Mucosa of stomach (tissue), 1 donor: ENCODE measurements at regions not wholly inside any gene's neighbourhood (a gene's known extent, or its start where the extent isn't known, plus 50 kb on each side); places are given as distances from the start of the nearest gene placed in this dataset.

Experiments used
- H3K27me3 ChIP-seq: one replicate; pipeline ENCODE4 v1.7.0; 2013; ENCODE audit warnings: mild to moderate bottlenecking, low read length; ENCODE audit not compliant: control insufficient read depth, insufficient read depth
- H3K36me3 ChIP-seq: one replicate; pipeline ENCODE4 v1.7.0; 2013; ENCODE audit warnings: low read length; ENCODE audit not compliant: control insufficient read depth, insufficient read depth
- H3K4me1 ChIP-seq: one replicate; pipeline ENCODE4 v1.7.0; 2013; ENCODE audit warnings: mild to moderate bottlenecking, low read length; ENCODE audit not compliant: control insufficient read depth, insufficient read depth
- H3K4me3 ChIP-seq: one replicate; pipeline ENCODE4 v1.7.0; 2013; ENCODE audit warnings: low read length
- H3K9ac ChIP-seq: one replicate; pipeline ENCODE4 v1.7.0; 2013; ENCODE audit warnings: mild to moderate bottlenecking, low read length, moderate library complexity
- H3K9me3 ChIP-seq: one replicate; pipeline ENCODE4 v1.7.0; 2013; ENCODE audit warnings: mild to moderate bottlenecking, low read length, moderate library complexity; ENCODE audit not compliant: control insufficient read depth
- donor health status: Pancreatic carcinoma.

- no peak overlapping the region for H3K4me3 ChIP-seq
- H3K9ac ChIP-seq, result no peak overlapping the region
- H3K4me1 ChIP-seq, result peaks cover 38% of the 10 kb centered on the region
- no peaks in the 10 kb centered on the region for H3K27me3 ChIP-seq
- H3K9me3 ChIP-seq, result no peaks in the 10 kb centered on the region
- no peaks in the 10 kb centered on the region for H3K36me3 ChIP-seq
Measured at GRCh38 chr15:70269311-70269911, 171.7 kb upstream of the TLE3 start.

- H3K4me1 ChIP-seq, result peaks cover 43% of the 10 kb centered on the region
- no peaks in the 10 kb centered on the region for H3K9me3 ChIP-seq
- H3K9ac ChIP-seq, result no peak overlapping the region
- H3K4me3 ChIP-seq, result no peak overlapping the region
- H3K36me3 ChIP-seq, result no peaks in the 10 kb centered on the region
- no peaks in the 10 kb centered on the region for H3K27me3 ChIP-seq
Measured at GRCh38 chr15:70268698-70269251, 171.1 kb upstream of the TLE3 start.

- no peaks in the 10 kb centered on the region for H3K27me3 ChIP-seq
- H3K4me1 ChIP-seq, result peaks cover 43% of the 10 kb centered on the region
- H3K36me3 ChIP-seq, result no peaks in the 10 kb centered on the region
- H3K9ac ChIP-seq, result no peak overlapping the region
- no peak overlapping the region for H3K4me3 ChIP-seq
- H3K9me3 ChIP-seq, result no peaks in the 10 kb centered on the region
Measured at GRCh38 chr15:70267879-70268278, 170.2 kb upstream of the TLE3 start.

DNA sequence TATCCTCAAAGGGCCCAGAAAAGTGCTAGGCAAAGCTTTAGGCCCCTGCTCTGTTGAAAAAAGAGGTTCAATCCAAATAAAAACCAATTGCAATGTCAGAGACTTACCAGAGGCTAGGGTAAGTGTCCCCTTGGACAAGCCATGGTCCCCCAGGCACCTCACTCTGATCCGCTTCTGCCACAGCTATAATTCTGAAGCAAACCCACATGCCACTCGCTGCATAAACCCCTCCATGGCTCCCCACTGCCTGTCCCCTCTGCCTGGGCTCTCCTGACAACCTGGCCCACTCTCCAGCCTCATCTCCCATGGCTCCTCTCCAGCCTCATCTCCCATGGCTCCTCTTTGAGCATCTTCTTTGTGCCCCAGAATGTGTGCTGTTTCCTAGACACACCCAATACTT is 169.6 kb upstream of the TLE3 start:
- Histone ChIP-seq H3K4me1 (peaks cover 43% of the 10 kb centered on the region), H3K9ac (no peak overlapping the region), H3K9me3 (no peaks in the 10 kb centered on the region), H3K27me3 (no peaks in the 10 kb centered on the region), H3K36me3 (no peaks in the 10 kb centered on the region), H3K4me3 (no peak overlapping the region)

- no peaks in the 10 kb centered on the region for H3K27me3 ChIP-seq
- no peak overlapping the region for H3K9ac ChIP-seq
- H3K36me3 ChIP-seq, result no peaks in the 10 kb centered on the region
- H3K4me3 ChIP-seq, result no peak overlapping the region
- peaks cover 43% of the 10 kb centered on the region for H3K4me1 ChIP-seq
- H3K9me3 ChIP-seq, result no peaks in the 10 kb centered on the region
Measured at GRCh38 chr15:70266412-70267121, 168.8 kb upstream of the TLE3 start.

GRCh38 chr15:70265986-70266385 is 168.3 kb upstream of the TLE3 start:
- no peaks in the 10 kb centered on the region for H3K36me3 ChIP-seq
- H3K9ac ChIP-seq, result no peak overlapping the region
- no peak overlapping the region for H3K4me3 ChIP-seq
- no peaks in the 10 kb centered on the region for H3K27me3 ChIP-seq
- H3K4me1 ChIP-seq, result peaks cover 43% of the 10 kb centered on the region
- no peaks in the 10 kb centered on the region for H3K9me3 ChIP-seq

GRCh38 chr15:70265466-70265978 is 167.8 kb upstream of the TLE3 start:
- Histone ChIP-seq H3K36me3 (no peaks in the 10 kb centered on the region), H3K4me3 (no peak overlapping the region), H3K27me3 (no peaks in the 10 kb centered on the region), H3K9ac (no peak overlapping the region), H3K9me3 (no peaks in the 10 kb centered on the region), H3K4me1 (peaks cover 43% of the 10 kb centered on the region)

DNA sequence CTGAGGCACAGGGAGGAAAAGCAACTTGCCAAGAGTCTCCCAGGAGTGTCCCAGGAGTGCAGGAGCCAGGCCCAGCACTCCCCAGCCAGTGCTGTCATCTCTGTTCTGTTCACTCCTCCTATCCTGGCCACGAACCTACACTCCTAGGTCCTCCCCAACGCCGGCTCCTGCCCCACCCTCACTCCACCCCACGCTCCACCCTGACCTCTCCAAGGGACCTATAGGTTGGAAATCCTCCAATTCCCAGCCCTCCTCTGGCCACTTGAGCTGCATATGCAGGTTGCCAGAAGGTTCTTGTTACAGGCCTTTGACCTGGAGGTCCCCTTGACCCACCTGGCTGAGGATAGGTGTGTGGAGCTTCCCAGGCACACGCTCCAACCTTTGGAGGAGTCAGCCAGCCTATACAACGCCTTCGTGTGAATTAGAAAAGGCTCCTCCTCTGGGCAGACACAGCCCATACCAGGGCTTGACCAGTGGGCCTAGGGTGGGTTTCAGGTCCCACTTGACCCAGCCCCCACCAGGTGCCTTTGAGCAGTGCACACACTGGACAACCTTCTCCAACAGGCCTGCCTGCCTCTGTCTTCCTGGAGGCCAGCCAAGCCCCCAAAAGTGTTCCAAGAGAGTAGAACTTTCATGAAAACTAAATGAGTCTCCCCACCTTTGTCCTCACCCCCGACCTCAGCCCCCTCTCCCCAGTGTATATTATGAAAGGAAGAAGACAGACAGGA is 167.2 kb upstream of the TLE3 start:
- no peak overlapping the region for H3K4me3 ChIP-seq
- H3K9me3 ChIP-seq, result no peaks in the 10 kb centered on the region
- H3K27me3 ChIP-seq, result no peaks in the 10 kb centered on the region
- no peaks in the 10 kb centered on the region for H3K36me3 ChIP-seq
- no peak overlapping the region for H3K9ac ChIP-seq
- peaks cover 43% of the 10 kb centered on the region for H3K4me1 ChIP-seq

GRCh38 chr15:70264014-70264582 is 166.4 kb upstream of the TLE3 start:
- H3K36me3 ChIP-seq, result no peaks in the 10 kb centered on the region
- H3K4me1 ChIP-seq, result peaks cover 45% of the 10 kb centered on the region
- H3K9me3 ChIP-seq, result no peaks in the 10 kb centered on the region
- no peaks in the 10 kb centered on the region for H3K27me3 ChIP-seq
- H3K9ac ChIP-seq, result no peak overlapping the region
- H3K4me3 ChIP-seq, result no peak overlapping the region

- Histone ChIP-seq H3K9me3 (no peaks in the 10 kb centered on the region), H3K4me1 (peaks cover 45% of the 10 kb centered on the region), H3K27me3 (no peaks in the 10 kb centered on the region), H3K36me3 (no peaks in the 10 kb centered on the region), H3K4me3 (no peak overlapping the region), H3K9ac (no peak overlapping the region)
Measured at GRCh38 chr15:70262591-70263274, 165.0 kb upstream of the TLE3 start.

DNA sequence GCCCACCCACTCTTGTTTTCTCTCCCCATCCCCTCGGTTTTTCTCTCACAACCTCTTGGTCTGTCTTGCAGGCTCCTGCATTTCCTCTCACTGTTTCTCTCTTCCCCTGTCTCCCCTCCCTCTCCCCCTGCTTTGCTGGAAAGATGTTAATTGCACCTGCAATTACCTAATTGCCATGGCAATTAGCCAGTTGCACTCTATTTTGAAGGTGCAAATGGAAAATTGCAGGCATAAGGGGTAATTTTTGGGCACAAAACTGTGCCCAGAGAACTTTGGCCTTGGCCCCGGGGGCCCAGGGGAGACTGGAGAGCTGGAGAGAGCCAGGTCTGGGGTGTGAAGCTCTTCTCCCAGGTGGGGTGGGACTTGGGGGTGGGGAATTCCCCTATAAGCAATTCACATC is 164.5 kb upstream of the TLE3 start:
- Histone ChIP-seq H3K36me3 (no peaks in the 10 kb centered on the region), H3K4me1 (peaks cover 40% of the 10 kb centered on the region), H3K9me3 (no peaks in the 10 kb centered on the region), H3K4me3 (no peak overlapping the region), H3K9ac (no peak overlapping the region), H3K27me3 (no peaks in the 10 kb centered on the region)
